Activated gamma-delta T cell treated with anti-CD3 and anti-CD28 coated beads, Interleukin-2, amount 50 U/mL, for 16 hours (primary cell): ENCODE measurements at regions not wholly inside any gene's neighbourhood (a gene's known extent, or its start where the extent isn't known, plus 50 kb on each side); places are given as distances from the start of the nearest gene placed in this dataset.
A peak's percentile ranks its signal among the peaks of the same experiment; 100 is the strongest.

Experiments
- DNase-seq: peaks from one replicate; pipeline ENCODE4 v3.0.0-alpha.2; 2020; ENCODE audit warnings: low read depth

- DNase-seq = no peak
These were observed 341.8 kb downstream of the MAN2A1 start for GRCh38 chr5:110031402-110032140.

DNA sequence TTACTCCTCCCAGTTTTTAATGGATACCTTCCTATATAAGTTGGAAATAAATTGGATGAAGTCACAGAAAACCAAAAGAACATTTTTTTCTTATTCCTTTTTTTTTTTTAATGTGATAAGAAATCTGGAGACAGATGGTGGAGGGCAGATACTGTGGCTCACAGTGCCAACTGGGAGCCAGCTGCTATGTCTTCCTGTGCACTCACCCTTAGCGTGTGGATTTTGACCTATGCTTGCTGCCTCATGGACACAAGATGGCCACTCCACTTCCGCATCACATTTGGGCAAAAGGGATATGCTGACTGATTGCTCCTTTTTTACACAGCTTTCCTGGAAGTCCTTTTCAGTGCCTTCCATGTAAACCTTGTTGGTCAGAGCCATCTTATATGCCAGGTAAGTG is 342.6 kb downstream of the MAN2A1 start:
- DNase-seq = no peak

- no peak for DNase-seq
These were observed 344.4 kb downstream of the MAN2A1 start for GRCh38 chr5:110034056-110034600.

- no peak for DNase-seq
These were observed 348.7 kb downstream of the MAN2A1 start for GRCh38 chr5:110038297-110038997.

DNA sequence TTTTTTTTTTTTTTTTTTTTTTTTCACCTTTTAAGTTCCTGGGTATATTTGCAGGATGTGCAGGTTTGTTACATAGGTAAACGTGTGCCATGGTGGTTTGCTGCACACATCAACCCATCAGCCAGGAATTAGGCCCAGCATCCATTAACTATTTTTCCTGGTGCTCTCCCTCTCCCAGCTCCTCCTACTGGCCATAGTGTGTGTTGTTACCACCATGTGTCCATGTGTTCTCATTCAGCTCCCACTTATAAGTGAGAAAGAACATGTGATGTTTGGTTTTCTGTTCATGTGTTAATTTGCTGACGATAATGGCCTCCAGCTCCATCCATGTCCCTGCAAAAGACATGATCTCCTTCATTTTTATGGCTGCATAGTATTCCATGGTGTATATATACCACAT is 350.5 kb downstream of the MAN2A1 start:
- DNase-seq = no peak

GRCh38 chr5:110043025-110043424 is 353.3 kb downstream of the MAN2A1 start:
- DNase-seq = no peak

DNA sequence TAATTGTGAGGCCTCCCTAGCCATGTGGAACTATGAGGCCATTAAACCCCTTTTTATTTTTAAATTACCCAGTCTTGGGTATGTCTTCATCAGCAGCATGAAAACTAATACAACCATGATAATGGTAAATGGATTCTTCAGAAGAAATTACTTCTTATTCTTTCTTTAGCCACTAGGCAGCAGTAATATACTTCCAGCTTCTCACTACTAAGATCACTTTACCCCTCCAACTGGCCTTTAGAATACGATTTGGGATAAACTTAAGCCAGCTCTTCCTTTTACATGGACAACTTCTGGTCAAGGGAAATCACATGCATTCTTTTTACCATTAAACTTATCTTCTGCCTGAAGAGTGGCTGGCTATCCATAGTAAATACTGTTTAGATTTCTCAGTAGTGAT is 355.4 kb downstream of the MAN2A1 start:
- DNase-seq = no peak

- no peak for DNase-seq
These were observed 358.8 kb downstream of the MAN2A1 start for GRCh38 chr5:110048491-110048890.

DNA sequence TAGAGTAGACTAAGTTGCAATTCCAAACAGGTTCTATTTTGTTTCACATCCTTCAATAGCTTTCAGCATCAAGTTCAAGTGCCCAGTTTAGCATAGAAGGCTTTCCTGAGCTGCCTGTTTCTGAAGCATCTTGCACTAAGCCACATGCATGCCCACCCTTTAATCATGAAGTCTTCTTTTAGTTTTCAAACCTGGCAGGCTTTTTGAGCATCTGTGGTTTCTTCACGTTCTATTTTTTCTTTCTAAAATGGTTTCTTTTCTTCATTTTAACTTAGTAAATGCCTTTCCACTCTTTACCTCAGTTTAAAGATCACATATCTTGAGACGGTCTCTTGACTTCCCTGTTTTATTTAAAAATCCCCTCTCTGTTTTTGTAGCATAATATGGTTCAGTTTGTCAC is 360.1 kb downstream of the MAN2A1 start:
- DNase-seq = no peak

GRCh38 chr5:110050640-110051345 is 361.1 kb downstream of the MAN2A1 start:
- no peak for DNase-seq

GRCh38 chr5:110053205-110053604 is 363.5 kb downstream of the MAN2A1 start:
- DNase-seq = no peak

DNA sequence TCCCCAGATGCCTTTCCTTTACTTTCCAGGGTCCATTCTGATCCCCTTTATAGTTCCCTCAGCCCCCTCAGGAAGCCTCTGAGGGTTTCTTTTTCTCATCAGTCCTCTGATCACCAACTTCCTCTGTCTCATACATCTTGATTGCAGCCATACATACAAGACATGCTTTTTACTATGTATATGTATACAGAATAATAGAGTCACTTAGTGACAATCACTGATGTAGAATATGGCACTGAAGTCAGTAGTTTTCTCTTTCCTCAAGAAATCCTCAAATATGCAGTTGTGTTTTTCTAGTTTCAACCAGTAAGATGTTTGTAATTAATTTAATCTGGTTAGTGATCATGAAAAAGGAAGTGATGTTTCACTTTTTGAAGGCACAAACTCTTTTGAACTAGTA is 364.1 kb downstream of the MAN2A1 start:
- no peak for DNase-seq

DNA sequence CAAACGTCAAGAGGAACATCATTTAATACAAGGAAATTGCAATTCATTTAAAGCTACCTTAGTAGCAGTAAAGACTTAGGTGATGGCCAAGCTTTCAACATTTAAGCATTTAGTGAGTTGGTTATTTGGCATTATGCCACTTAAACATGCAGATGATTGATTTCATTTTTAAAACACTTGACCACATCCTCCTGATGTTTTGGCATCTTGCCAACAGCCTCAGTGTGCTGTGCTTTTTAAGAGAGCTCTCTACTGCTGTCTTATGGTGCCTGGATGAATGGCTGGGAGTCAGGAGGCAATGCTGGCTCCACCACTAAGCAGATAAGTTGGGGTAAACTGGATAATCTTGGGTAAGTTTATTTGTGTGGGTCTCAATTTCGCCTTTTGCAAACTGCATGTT is 364.5 kb downstream of the MAN2A1 start:
- DNase-seq = peak; percentile 56

- no peak for DNase-seq
These were observed 365.6 kb downstream of the MAN2A1 start for GRCh38 chr5:110055302-110055701.

- DNase-seq = no peak
These were observed 366.9 kb downstream of the MAN2A1 start for GRCh38 chr5:110056580-110057114.

GRCh38 chr5:110058175-110058574 is 368.4 kb downstream of the MAN2A1 start:
- no peak for DNase-seq

DNA sequence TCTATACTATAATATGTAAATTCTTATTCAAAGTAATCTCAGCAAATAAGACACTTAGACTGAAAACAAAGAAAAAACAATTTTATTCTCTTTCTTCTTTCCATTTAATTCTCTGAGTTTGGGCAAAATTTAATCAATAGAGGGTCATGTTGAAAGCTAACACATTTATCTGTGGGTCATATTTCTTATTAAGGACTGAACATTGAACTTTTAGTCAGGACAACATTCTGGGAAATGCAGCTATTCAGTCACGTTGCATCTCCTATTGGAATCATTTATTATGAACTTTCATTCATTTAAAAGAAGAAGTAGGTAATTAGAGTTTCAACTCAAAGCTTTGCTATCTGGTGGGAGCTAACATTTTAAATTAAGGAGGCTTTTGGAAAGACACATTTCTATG is 372.5 kb downstream of the MAN2A1 start:
- DNase-seq = no peak

DNA sequence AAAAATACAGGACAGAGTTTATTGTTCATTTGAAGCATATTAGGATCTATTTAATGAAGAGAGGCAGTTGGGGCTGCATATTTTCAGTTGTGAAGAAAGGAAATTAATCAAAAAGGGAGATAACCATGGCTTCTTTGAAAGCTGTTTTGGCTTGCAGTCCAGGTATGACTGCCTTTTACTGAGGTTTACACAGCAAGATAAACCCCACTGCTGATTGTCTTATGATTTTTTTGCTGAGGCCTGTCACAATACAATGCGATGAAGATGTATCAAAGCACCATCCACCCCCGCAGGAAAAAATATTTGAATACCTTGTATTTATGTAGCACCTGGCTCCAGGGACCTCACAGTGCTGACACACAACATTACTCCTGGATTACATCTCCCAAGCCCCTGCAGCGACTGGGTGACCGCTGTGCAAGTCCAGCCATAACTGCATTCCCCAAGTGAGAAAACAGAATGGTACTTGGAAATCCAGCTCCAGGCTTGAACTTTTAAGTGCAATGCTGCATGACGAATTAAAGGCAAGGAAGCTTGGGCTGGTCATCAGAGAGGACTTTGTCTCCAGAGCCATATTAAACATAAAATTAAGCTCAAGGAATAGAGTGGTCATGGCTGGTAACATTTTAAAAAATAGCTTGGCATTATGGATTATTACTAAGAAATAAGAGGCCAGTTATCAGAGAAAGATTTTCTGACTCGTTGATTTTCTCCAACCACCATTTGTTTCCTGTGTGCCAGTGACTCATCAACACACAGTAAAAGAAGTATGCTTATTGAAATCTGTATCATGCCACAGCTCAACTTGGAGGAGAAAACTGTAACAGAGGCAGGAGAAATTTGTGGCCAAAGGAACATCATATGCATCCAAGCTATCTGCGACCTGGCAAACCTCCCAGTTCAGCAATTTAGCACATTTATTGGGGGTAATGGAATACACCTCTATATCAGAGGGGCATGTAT is 374.2 kb downstream of the MAN2A1 start:
- no peak for DNase-seq

- no peak for DNase-seq
These were observed 375.0 kb downstream of the MAN2A1 start for GRCh38 chr5:110064603-110065268.

- no peak for DNase-seq
These were observed 381.1 kb downstream of the MAN2A1 start for GRCh38 chr5:110070836-110071235.

DNA sequence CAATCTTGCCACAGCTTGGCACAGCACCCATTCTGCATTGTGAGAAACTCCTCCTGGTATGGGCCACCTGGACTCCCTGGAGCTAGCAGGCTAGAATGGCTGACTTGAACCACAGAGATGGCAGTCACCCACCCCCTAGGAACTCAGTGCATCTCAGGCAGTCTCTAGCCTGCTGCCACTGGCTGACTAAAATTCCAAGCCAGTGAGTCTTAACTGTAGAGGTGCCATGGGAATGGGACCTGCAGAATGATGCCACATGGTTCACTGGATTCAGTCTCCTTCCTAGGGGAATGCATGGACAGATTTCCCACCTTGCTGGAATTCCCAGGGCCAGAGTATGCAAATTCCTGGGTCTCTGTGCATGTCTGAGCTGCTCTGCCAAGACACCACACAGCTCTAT is 382.9 kb downstream of the MAN2A1 start:
- no peak for DNase-seq
